Endothelial cell of umbilical vein (primary cell): ENCODE measurements at regions not wholly inside any gene's neighbourhood (a gene's known extent, or its start where the extent isn't known, plus 50 kb on each side); places are given as distances from the start of the nearest gene placed in this dataset.

ENCODE experiments used
- BruUV-seq: library from RNA; stranded (reverse); fragments of 400-500 nt; replicated peaks from 2 replicates; lab custom pipeline; 2021; lab: Mats Ljungman, UMichigan
- CTCF ChIA-PET: fragments of 300-600, 350-600 bp; sonication (Branson Sonifier 250); formaldehyde crosslinking; loops from one replicate; lab custom pipeline; 2021; ENCODE audit warnings: antibody characterized with exemption, inconsistent platforms; lab: Charles Lee
- POLR2A ChIA-PET: fragments of 300-600, 350-600 bp; sonication (Branson Sonifier 250); formaldehyde crosslinking; loops from one replicate; lab custom pipeline; 2021; ENCODE audit warnings: antibody characterized with exemption, inconsistent platforms; lab: Charles Lee
- DNase-seq: peaks from one replicate; pipeline ENCODE4 v3.0.0-alpha.2; 2011; ENCODE audit warnings: low read depth, low spot score
- FAIRE-seq: peaks from 2 replicates; lab custom pipeline; 2011; peaks lifted over from hg19 to GRCh38; lab: Jason Lieb, UNC
- H2AFZ ChIP-seq: 2 replicates; pipeline ENCODE4 v1.6.0; 2012; ENCODE audit warnings: low read depth, low read length, control low read depth, inconsistent platforms
- H3K27ac ChIP-seq: 2 replicates; pipeline ENCODE4 v1.5.1; 2011; ENCODE audit warnings: low read depth, mild to moderate bottlenecking, control low read depth, low read length, moderate library complexity; ENCODE audit not compliant: insufficient read depth
- H3K27me3 ChIP-seq, 2 experiments: 2 replicates each; pipeline versions ENCODE4 v1.6.0 to v1.6.1; 2011; ENCODE audit warnings: low read length in 2 of 2, mixed read lengths in 1 of 2; ENCODE audit not compliant: control insufficient read depth in 2 of 2, insufficient read depth in 2 of 2
- H3K36me3 ChIP-seq, 2 experiments: 2 replicates in 1 of 2; 3 replicates in 1 of 2; pipeline ENCODE4 v1.5.1; 2011; ENCODE audit warnings: low read length in 2 of 2, mild to moderate bottlenecking in 1 of 2, moderate library complexity in 1 of 2; ENCODE audit not compliant: control insufficient read depth in 2 of 2, insufficient read depth in 2 of 2; ENCODE audit errors: extremely low read depth in 1 of 2
- H3K4me1 ChIP-seq: 3 replicates; pipeline ENCODE4 v1.5.1; 2011; ENCODE audit warnings: mild to moderate bottlenecking, low read length; ENCODE audit not compliant: control insufficient read depth, insufficient read depth; ENCODE audit errors: extremely low read depth
- H3K4me2 ChIP-seq: 2 replicates; pipeline ENCODE4 v1.6.1; 2011; ENCODE audit warnings: low read length, control low read depth, mixed read lengths; ENCODE audit not compliant: insufficient read depth
- H3K4me3 ChIP-seq, 3 experiments: fragments of 200-600 bp in 1 of 3; sonication (generic), shearing (Covaris generic) in 1 of 3; replicated peaks in 1 of 3; 2 replicates each; pipeline ENCODE4 v1.5.1; 2011 to 2016; ENCODE audit warnings: control low read depth in 3 of 3, low read length in 3 of 3, mild to moderate bottlenecking in 2 of 3, inconsistent platforms in 1 of 3, low read depth in 1 of 3, moderate library complexity in 1 of 3; ENCODE audit not compliant: insufficient read depth in 1 of 3
- H3K79me2 ChIP-seq: 2 replicates; pipeline ENCODE4 v1.6.0; 2012; ENCODE audit warnings: low read length, inconsistent platforms; ENCODE audit not compliant: control insufficient read depth, insufficient read depth
- H3K9ac ChIP-seq: replicated peaks from 2 replicates; pipeline ENCODE3; 2011; ENCODE audit warnings: low read length, control low read depth; ENCODE audit not compliant: insufficient read depth; ENCODE audit errors: extremely low read depth
- H3K9me1 ChIP-seq: replicated peaks from 3 replicates; pipeline ENCODE4 v1.6.0; 2011; ENCODE audit warnings: mild to moderate bottlenecking, low read length; ENCODE audit not compliant: control insufficient read depth, insufficient read depth; ENCODE audit errors: extremely low read depth
- H3K9me3 ChIP-seq: replicated peaks from 2 replicates; pipeline ENCODE4 v1.5.1; 2012; ENCODE audit warnings: low read length, inconsistent platforms; ENCODE audit not compliant: control insufficient read depth, insufficient read depth
- H4K20me1 ChIP-seq: replicated peaks from 2 replicates; pipeline ENCODE3; 2011; ENCODE audit warnings: mild to moderate bottlenecking, low read length; ENCODE audit not compliant: control insufficient read depth, insufficient read depth; ENCODE audit errors: extremely low read depth
- CTCF ChIP-seq, 2 donors: IDR thresholded peaks; 1 replicate in 1 of 2; 2 replicates in 1 of 2; pipeline ENCODE4 v1.5.1; 2011; ENCODE audit warnings: low read length in 2 of 2, mild to moderate bottlenecking in 2 of 2, moderate library complexity in 2 of 2, control low read depth in 1 of 2, inconsistent platforms in 1 of 2, low read depth in 1 of 2; ENCODE audit not compliant: insufficient read depth in 1 of 2; ENCODE audit errors: extremely low read depth in 1 of 2
- EZH2 ChIP-seq: IDR thresholded peaks from 2 replicates; pipeline ENCODE4 v1.6.1; 2012; ENCODE audit warnings: borderline replicate concordance, low read depth, mild to moderate bottlenecking, moderate library complexity, low read length, inconsistent platforms; ENCODE audit not compliant: severe bottlenecking
- FOS ChIP-seq: IDR thresholded peaks from 2 replicates; pipeline ENCODE4 v1.6.1; 2011; ENCODE audit warnings: mild to moderate bottlenecking, low read length, moderate library complexity, borderline replicate concordance; ENCODE audit not compliant: insufficient read depth
- GATA2 ChIP-seq: IDR thresholded peaks from 2 replicates; pipeline ENCODE4 v1.7.0; 2011; ENCODE audit warnings: low read depth, mild to moderate bottlenecking, moderate library complexity, mixed read lengths, low read length; ENCODE audit not compliant: insufficient read length, insufficient read depth
- JUN ChIP-seq: IDR thresholded peaks from 2 replicates; pipeline ENCODE4 v1.6.1; 2011; ENCODE audit warnings: borderline replicate concordance, low read depth; ENCODE audit not compliant: insufficient read length, insufficient read depth
- MAX ChIP-seq: IDR thresholded peaks from 2 replicates; pipeline ENCODE4 v1.6.1; 2011; ENCODE audit not compliant: insufficient read depth, insufficient read length
- MYC ChIP-seq: IDR thresholded peaks from one replicate; pipeline ENCODE4 v1.6.1; 2011; ENCODE audit warnings: mild to moderate bottlenecking, low read depth, low read length
- POLR2A ChIP-seq: IDR thresholded peaks from 2 replicates; pipeline ENCODE4 v1.6.1; 2012; ENCODE audit warnings: low read depth, mild to moderate bottlenecking, control low read depth, low read length
- POLR2AphosphoS5 ChIP-seq: IDR thresholded peaks from 2 replicates; pipeline ENCODE4 v1.6.1; 2012; ENCODE audit warnings: low read depth, mild to moderate bottlenecking, control low read depth, low read length, moderate library complexity; ENCODE audit not compliant: insufficient read depth
- dilution Hi-C: fragments of 300-500 bp; cut with MboI; formaldehyde crosslinking; loops from one replicate; pipeline ENCODE4 v1.15.0; 2019; ENCODE audit warnings: low sequenced_read_pairs; ENCODE audit not compliant: extremely low pct_ligation_motif_present
- intact Hi-C: fragments of 100-400 bp; cut with micrococcal nuclease; formaldehyde crosslinking; loops from one replicate; pipeline ENCODE4 v1.10.0; 2022

GRCh38 chr3:145639003-145639606, 521.9 kb downstream of the PLOD2 start:
- CTCF ChIA-PET: no interaction called here
- FAIRE-seq: no peak

More at GRCh38 chr3:145639003-145639606, 521.9 kb downstream of the PLOD2 start:
- TF ChIP-seq EZH2 (no peak), CTCF (IDR thresholded peaks at IDR 0.05; ENCODE audit: extremely low read depth in 1 of 2, insufficient read depth in 1 of 2, low read depth in 1 of 2, low read length in 2 of 2) (no peak), JUN (no peak), FOS (no peak), MYC (no peak), POLR2AphosphoS5 (no peak), GATA2 (no peak), POLR2A (no peak), MAX (no peak)
- Histone ChIP-seq H3K27me3 (no peaks in the 10 kb centered on the region), H3K27ac (no peak overlapping the region), H3K36me3 (no peaks in the 10 kb centered on the region), H4K20me1 (no peaks in the 10 kb centered on the region), H3K9me3 (no peaks in the 10 kb centered on the region), H3K79me2 (no peaks in the 10 kb centered on the region), H3K4me2 (no peak overlapping the region), H3K4me3 (no peak overlapping the region), H2AFZ (no peak overlapping the region), H3K9me1 (no peaks in the 10 kb centered on the region), H3K4me1 (no peaks in the 10 kb centered on the region), H3K9ac (no peak overlapping the region)
- POLR2A ChIA-PET: no interaction called here
- BruUV-seq: no TSS peak
- DNase-seq: no peak
- dilution Hi-C loops (no loop called here), intact Hi-C loops (no loop called here)
